GM19043 (cell line): ENCODE measurements at regions not wholly inside any gene's neighbourhood (a gene's known extent, or its start where the extent isn't known, plus 50 kb on each side); places are given as distances from the start of the nearest gene placed in this dataset.
"Not testable (repeated sequence)": the region's sequence is repeated elsewhere in the genome, so short reads cannot be mapped to it uniquely, and the experiment has no call there.

ENCODE experiments used
- ATAC-seq: cut with Tn5 transposase; IDR thresholded peaks from one replicate; pipeline ENCODE4 v1.9.1; 2021; ENCODE audit warnings: low read depth; ENCODE audit not compliant: unreplicated experiment

DNA sequence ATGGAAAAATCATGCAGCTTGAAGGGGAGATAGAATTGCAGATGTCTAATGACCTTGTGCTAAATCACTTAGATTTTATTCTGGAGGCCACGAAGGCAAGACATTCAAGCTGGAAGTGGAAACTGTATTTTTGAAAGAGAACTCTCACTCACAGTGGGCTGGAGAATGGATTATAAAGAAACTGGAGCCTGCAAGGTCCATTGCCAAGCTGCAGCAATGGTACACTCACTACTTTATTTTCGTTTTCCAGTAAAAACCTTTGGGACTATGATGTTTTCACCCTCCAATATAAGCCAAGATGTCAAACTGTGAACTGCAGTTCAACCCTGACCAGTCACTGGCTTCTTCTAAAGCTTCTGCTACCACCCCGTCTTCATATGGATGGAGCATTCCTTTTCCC is 62.0 kb downstream of the SKIDA1 start:
- no peak for ATAC-seq

DNA sequence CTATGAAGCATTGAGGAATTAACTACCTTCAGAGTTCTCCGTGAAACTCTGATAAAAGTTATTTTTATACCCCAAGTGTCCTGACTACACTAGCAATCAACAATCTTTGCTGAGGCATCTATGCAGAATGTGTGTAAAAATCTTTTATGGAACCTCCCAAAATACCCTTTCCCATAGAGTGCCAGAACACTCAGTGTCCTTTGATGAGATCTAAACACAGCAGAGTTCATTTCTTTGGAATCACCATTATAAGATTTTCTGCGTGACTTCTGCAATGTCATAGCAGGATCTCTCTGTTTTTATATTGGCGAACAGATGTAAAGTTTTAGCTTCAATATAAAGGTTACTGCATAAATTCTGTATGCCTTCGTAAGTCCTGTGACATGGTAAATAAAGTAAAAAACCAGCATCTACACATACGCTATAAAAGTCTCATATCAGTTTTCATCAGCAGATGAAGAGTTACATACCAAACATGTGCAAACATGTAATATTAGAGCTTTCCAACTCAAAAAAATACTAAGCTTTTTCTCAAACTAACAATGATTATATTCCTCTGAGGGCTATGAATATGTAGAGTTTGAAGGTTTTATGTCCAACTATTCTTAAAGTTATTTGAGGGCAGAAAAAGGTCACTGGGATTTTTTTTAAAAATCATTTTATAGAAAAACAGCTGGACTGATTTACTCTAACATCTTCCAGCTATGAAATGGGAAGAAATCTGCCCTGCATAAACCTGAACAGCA is 67.2 kb downstream of the SKIDA1 start:
- ATAC-seq = no peak

DNA sequence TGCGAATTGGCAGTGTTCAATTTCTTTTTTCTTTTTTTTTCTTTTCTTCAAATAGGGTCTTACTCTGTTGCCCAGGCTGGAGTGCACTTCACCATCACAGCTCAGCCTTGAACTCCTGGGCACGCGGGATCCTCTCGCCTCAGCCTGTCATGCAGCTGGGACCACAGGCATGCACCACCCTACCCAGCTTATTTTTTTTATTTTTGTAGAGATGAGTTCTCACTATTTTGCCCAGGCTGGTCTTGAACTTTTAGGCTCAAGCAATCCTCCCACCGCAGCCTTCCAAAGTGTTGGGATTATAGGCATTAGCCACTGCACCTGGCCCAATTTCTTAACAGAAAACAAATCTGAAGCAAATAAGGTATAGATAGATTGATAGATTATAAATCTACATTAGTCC is 69.3 kb downstream of the SKIDA1 start:
- no peak for ATAC-seq

DNA sequence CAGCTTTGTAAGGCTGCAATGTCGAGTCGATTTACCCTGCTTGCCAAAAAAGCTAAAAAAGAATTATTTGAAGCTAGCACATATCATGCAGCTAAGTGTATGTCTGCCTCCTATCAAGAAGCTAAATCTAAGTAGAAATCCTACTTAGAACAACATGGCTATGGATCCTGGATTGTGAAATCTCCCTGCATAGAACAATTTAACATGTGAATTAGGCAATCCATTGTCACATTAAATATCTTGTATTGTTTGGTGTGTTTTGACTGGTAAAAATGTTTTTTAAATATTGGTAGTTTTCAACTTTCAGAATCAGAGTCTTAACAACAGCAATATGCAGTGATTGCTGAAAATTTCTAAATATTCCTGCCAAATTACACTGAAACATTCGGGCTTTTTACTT is 73.3 kb downstream of the SKIDA1 start:
- ATAC-seq = no peak

DNA sequence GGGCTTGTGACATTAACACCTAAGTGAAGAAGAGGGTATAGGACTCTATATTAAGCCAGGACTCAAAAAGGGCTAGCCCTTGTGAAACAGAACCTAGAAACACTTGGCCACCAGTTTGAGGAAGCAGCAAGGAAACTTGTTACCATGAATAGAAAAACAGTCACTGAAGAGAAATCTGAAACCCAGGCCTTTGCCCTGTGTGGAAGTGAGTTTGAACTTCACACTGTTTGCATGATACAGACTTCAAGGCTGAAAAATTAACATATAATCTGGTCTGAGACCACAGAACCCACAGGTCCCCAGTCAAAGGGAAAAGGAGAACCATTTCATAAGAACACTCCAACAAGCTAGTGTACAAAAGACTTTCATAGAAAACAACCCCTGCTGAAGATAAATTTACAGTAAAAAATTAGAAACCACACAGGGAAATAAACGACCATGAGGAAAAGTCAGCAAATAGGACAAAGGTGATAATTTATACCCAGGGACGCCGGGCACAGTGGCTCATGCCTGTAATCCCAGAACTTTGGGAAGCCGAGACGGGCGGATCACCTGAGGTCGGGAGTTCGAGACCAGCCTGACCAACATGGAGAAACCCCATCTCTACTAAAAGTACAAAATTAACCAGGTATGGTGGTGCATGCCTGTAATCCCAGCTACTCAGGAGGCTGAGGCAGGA is 76.1 kb downstream of the SKIDA1 start:
- no peak for ATAC-seq

DNA sequence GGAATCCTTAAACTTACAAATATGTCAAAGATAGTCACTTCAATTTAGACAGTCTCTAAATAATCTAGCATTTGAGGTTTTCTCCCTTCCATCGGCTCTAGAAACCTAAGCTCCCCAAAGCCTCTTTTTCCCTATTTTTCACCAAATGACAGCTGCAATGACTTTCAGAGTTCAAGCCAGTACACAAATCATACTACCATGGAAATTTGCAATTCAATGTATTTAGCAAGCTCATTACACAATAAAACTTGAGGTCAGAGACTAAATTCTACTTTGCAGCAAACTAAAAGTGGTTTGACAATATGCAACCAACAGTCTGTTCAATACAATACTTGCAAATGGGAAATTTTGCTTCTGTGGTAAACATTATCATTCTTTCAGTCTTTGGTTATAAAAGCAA is 80.3 kb downstream of the SKIDA1 start:
- no peak for ATAC-seq

DNA sequence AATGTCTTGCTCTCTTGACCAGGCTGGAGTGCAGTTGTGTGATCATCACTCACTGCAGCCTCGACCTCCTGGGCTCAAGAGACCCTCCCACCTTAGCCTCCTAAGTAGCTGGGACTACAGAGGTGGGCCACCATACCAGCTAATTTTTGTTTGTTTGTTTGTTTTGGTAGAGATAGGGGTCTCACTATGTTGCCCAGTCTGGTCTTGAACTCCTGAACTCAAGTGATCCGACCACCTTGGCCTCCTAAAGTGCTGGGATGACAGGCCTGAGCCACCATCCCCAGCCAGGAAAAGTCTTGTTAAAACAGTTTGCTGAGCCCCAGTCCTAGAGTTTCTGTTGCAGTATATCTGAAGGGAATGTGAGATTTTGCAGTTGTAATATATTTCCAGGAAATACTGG is 83.9 kb downstream of the SKIDA1 start:
- ATAC-seq = no peak

DNA sequence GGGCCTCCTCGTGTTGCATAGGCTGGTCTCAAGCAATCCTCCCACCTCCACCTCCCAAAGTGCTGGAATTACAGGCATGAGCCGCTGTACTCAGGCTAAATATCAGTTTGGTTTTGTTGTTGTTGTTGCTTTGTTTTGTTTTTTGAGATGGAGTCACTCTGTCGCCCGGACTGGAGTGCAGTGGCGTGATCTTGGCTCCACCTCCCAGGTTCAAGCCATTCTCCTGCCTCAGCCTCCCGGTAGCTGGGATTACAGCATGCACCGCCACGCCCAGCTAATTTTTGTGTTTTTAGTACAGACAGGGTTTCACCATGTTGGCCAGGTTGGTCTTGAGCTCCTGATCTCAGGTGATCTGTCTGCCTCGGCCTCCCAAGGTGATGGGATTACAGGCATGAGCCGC is 86.6 kb downstream of the SKIDA1 start:
- not testable (repeated sequence) for ATAC-seq

DNA sequence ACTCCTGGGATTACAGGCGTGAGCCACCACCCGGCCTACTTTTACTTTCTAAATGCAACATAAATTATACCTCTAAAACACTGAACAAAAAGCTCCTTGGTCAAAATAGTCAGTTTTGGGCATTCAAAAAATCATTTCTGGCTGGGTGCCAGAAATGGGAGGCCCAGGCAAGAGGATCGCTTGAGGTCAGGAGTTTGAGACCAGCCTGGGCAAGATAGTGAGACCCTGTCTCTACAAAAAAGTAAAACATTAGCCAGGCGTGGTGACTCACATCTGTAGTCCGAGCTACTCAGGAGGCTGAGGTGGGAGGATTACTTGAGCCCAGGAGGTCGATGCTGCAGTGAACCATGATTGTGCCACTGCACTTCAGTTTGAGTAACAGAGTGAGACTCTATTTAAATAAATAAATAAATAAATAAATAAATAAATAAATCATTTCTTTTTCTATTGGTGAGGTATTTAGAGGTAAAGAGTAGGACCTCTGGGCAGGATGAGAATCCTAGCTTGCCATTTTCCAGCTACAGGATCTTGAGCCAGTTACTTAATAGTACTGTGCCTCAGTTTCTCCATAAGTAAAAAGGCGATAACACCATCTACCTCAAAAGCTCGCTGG is 87.6 kb downstream of the SKIDA1 start:
- no peak for ATAC-seq

DNA sequence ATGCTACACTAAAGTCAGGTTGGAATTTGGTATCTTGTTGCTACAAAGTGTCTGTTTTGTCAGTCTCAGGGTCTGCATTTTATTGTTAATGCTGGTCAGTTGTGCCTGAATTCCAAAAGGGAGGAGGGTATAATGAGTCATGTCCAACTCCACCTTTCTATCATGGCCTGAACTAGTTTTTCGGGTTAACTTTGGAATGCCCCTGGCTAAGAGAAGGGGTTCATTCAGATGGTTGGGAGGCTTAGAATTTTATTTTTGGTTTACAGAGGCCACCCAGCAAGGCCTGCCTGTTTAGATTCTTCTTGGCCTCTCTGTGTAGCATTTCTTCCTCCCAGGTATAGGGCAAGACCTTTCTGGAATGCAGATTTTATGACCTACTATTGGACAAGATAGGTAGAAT is 93.2 kb downstream of the SKIDA1 start:
- ATAC-seq = no peak

DNA sequence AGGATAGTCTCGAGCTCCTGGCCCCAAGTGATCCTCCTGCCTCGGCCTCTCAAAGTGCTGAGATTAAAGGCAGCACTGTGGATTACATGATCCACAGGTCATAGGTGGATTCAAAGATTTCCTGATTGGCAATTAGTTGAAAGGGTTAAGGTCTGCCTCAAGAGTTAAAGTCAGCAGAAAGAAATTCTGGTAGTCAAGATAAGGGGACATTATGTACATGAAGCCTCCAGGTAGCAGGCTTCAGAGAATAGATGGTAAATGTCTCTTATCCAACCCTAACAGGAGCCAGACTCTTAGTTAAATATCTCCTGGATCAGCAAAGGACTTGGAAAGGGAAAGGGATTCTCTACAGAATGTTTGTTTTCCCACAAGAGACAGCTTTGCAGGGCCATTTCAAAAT is 93.7 kb downstream of the SKIDA1 start:
- ATAC-seq = no peak

DNA sequence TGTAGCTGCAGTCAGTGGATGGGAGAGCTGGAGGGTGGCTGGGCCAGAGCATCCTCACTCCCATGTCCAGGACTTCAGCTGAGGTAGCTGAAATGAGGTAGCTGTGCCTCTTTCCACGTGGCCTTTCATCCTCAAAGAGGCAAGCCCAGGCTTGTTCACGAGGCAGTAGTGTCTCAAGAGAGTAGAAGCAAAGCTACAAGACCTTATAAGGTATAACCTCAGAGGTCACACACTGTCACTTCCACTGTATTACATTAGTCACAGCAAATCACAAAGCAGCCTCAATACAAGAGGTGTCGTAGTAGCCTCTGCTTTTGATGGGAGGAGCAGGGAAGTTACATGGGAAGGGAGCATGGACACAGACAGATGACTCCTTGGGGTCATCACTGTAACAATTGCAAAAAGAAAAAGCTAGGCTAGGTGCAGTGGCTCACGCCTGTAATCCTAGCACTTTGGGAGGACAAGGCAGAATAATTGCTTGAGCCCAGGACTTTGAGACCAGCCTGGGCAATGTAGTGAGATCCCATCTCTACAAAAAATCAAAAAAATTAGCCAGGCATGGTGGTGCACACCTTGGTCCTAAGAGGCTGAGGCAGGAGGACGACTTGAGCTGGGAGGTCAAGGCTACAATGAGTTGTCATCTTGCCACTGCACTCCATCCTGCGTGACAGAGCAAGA is 97.5 kb downstream of the SKIDA1 start:
- no peak for ATAC-seq

DNA sequence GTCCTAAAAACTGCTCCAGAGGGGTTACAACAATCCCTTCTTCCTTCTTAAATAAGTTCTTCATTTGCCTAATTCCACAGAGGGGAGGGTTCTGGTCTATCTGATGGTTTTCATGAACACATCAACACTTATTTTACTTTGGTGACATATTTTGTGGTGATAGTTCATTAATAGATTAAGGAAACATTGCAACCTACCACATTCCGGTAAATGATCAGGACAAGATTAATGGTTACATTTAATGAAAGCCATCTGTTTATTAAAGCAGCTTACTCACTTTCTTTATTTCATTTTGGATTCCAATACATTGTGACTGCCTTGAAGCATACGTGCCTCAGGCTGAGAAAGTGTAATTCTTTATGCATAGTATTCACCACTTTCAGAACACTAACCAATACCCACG is 101.0 kb downstream of the SKIDA1 start:
- ATAC-seq = no peak

DNA sequence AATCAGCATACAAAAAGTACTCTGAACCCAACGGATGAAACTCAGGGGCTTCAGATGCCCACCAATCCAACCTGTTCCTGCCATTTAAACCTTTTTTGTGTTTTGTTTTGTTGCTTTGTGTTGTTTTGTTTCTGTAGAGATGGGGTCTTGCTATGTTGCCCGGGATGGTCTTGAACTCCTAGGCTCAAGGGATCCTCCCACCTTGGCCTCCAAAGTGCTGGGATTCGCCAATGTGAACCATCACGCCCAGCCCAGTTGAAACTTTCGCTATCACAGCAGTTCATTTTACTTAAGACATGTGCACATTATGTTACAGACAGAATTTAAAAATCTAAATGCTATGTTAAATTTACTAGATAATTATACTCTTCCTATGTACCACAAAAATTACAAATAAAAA is 101.6 kb downstream of the SKIDA1 start:
- ATAC-seq = no peak

DNA sequence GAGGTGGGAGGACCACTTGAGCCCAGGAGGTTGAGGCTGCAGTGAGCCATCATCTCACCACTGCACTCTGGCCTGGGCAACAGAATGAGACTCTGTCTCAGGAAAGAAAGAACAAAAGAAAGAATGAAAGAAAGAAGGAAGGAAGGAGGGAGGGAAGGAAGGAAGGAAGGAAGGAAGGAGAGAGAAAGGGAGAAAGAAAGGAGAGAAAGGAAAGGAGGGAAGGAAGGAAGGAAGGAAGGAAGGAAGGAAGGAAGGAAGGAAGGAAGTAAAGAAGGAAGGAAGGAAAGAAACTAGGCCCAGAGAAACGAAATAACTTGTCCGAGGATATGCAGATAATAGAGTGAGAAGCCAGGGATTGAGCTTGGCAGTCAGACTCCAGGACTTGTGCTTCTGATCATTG is 102.1 kb downstream of the SKIDA1 start:
- no peak for ATAC-seq

DNA sequence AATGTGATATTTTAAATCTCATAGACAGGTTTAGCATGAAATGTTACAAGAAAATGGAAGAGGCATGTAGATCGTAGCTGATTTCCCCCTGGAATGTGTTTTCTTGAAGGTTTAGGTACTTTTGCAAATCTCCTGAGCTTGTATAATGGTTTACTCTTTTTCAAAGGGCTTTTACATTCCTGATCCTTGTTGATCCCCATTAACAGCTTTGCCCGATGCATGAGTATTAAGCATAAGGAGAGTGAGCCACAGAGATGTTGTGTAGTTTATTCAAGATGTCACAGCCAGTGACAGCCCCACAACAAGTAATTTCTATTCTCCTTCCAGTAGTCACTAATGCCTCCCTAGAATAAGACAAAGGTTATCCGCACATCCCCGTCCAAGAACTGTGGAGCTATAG is 103.7 kb downstream of the SKIDA1 start:
- ATAC-seq = no peak

DNA sequence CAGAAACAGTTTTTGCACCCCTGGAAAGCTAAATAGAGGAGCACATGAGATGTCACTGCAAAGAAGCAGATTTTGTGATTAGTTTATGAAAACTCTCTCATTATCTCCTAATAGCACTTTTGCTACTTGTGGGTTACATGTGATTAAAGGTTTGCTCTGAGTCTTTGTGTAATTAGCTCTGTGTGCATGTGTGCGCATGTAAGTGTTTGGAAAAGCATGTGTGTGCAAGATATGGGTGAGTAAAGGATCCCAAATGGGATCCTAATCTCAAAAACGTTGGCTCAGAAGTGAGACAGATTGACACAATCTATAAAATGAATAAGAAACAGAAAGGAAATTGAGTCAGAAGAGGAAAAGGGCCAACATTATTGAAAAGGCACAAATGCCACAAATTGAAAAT is 104.5 kb downstream of the SKIDA1 start:
- no peak for ATAC-seq

DNA sequence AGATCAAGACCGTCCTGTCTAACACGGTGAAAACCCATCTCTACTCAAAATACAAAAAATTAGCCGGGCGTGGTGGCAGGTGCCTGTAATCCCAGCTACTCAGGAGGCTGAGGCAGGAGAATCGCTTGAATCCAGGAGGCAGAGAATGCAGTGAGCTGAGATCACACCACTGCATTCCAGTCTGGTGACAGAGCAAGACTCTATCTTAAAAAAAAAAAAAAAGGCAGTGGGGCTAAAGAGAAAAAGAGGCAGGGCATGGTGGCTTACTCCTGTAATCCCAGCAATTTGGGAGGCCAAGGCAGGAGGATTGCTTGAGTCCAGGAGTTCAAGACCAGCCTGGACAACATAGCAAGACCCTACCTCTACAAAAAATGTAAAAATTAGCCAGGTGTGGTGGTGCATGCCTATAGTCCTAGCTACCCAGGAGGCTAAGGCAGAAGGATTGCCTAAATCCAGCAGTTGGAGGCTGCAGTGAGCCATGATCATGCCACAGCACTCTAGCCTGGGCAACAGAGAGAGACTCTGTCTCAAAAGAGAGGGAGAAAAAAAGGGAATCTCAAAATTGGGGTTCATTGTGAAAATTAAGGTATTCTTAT is 106.4 kb downstream of the SKIDA1 start:
- not testable (repeated sequence) for ATAC-seq

DNA sequence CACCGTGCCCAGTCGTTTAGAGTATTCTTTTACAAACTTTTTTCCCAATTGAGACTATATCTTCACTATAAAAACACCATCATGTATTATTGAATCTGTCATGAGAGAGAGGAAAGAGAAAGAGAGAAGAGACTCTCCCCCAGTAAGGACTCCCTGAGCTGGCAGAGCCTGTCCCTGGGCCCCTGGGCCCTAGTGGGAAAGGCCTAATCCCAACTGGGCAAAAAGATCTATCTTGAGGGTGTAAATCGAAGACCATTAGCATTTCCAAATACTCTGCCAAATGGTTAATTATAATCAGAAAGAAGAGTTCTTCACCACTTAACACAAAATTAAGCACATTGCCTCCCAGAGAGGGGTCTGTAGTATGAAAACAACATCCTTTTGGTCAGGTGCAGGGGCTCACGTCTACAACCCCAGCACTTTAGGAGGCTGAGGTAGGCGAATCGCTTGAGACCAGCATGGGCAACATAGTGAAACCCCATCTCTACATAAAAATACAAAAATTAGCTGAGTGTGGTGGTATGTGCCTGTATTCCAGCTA is 108.2 kb downstream of the SKIDA1 start:
- no peak for ATAC-seq

DNA sequence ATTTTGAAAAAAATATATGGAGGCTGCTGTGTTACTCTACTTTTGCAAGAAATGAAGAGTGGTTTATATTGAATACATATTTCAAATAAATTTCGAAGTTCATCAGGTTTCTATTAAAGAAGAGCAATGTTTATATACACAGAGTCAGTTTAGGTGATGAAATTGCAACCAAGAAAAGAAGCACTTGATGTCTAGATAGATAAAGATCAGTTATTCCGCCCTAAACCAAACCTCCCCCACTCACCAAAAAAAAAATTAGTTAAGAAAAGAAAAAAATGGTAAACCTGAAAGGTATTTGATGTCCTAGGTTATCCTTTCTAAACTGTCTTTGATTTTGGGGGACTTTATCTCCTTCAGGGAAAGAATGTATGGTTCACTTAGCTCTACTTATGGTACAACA is 111.8 kb downstream of the SKIDA1 start:
- ATAC-seq = no peak

DNA sequence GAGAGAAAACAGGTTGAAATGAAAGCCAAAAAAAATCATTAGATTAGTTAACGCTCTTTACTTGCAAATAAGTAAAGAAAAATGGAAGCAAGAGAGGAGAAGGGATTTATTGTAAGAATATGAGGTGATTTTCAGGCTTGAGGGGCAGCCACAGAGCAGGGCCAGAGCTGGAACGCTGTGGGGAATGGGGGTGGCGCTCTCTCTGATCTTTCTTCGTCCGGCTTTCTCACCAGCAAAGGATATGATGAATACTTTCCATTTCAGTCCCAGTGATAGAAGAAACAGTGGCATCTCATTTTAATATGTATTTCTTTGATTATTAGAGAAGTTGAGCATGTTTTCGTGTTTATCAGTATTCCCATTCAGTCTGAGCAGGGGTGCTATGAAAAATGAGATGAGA is 112.2 kb downstream of the SKIDA1 start:
- ATAC-seq = no peak
